ENCODE measurements at regions not wholly inside any gene's neighbourhood (a gene's known extent, or its start where the extent isn't known, plus 50 kb on each side); places are given as distances from the start of the nearest gene placed in this dataset.

GRCh38 chr16:26348095-26348494, 656.3 kb downstream of the HS3ST4 start:
- Histone ChIP-seq H3K27me3 (ENCODE audit: control insufficient read depth, insufficient read depth, low read length) (no peaks in the 10 kb centered on the region), H3K27ac (ENCODE audit: low read depth, low read length) (no peak overlapping the region), H3K9me3 (ENCODE audit: control insufficient read depth, insufficient read depth, low read length) (peaks cover 41% of the 10 kb centered on the region), H3K4me3 (ENCODE audit: low read depth, low read length) (no peak overlapping the region)
- TF ChIP-seq CTCF (IDR thresholded peaks at IDR 0.05; ENCODE audit: low read depth, low read length) = no peak
- ChIA-PET POLR2A (no interaction called here), CTCF (no interaction called here)
- no peak for DNase-seq (ENCODE audit: low read depth, low spot score)

- no peak overlapping the region for H3K4me3 ChIP-seq (ENCODE audit: low read depth, low read length)
- peaks cover 19% of the 10 kb centered on the region for H3K9me3 ChIP-seq (ENCODE audit: control insufficient read depth, insufficient read depth, low read length)
- H3K27ac ChIP-seq (ENCODE audit: low read depth, low read length) = no peak overlapping the region
- CTCF ChIA-PET = no interaction called here
- H3K27me3 ChIP-seq (ENCODE audit: control insufficient read depth, insufficient read depth, low read length) = no peaks in the 10 kb centered on the region
- no peak for DNase-seq (ENCODE audit: low read depth, low spot score)
- POLR2A ChIA-PET = no interaction called here
- TF ChIP-seq CTCF (IDR thresholded peaks at IDR 0.05; ENCODE audit: low read depth, low read length) = no peak
Observed at GRCh38 chr16:26360867-26361266, 669.1 kb downstream of the HS3ST4 start.

DNA sequence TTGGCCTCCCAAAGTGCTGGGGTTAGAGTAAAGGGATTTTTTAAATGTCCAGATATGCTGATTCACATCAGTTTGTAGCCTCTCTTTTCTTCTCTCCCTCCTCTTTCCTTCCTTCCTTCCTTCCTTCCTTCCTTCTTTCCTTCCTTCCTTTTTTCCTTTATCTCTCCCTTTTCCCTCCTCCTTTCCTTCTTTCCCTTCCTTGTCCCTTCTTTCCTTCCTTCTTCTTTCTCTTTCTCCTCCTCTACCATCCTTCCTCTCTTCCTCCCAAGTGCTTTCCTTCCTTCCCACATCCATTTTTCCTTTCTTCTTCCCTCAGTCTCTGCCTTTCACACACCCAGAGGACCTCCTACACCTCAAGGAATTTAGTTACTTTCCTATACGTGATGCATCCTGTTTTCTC, 671.8 kb downstream of the HS3ST4 start:
- Histone ChIP-seq H3K27me3 (ENCODE audit: control insufficient read depth, insufficient read depth, low read length) (no peaks in the 10 kb centered on the region), H3K27ac (ENCODE audit: low read depth, low read length) (no peak overlapping the region), H3K4me3 (ENCODE audit: low read depth, low read length) (no peak overlapping the region), H3K9me3 (ENCODE audit: control insufficient read depth, insufficient read depth, low read length) (peaks cover 14% of the 10 kb centered on the region)
- DNase-seq (ENCODE audit: low read depth, low spot score) = no peak
- no peak for TF ChIP-seq CTCF (IDR thresholded peaks at IDR 0.05; ENCODE audit: low read depth, low read length)
- CTCF ChIA-PET = no interaction called here
- POLR2A ChIA-PET = no interaction called here

DNA sequence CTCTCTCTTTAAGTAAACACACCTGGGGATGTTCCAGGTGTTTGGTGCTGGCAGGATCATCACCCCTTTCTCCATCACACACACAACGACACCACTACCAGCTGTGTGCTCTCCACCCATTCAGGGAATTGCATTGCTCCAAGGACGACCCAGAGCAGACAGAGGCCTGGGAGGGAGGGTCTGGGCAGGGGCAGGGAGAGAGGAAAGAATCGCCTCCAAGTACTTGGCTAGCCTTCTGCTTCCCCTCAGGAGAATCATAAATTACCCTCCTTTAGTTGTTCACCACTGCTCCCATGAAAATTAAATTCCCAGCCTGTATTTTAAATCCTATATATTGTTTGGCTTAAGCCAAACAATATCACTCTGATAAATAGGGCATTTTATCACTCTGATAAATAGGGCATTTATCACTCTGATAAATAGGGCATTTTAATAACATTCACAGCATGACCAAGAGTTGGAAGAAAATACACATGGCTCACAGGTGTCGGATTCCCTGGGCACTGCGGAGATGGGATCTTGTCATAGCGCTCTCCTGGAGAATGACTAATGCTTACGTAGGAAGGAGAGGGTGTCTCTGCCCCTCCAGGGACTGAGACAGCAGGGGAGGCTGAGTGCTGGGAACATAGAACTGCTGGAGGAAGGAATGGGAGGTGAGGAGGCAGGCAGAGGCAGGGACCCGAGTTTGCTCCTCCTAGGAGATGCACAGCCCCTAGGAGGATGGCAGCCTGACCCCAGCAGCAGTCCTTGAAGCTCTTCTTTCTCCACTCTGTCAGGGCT, 673.6 kb downstream of the HS3ST4 start:
- no peaks in the 10 kb centered on the region for H3K27me3 ChIP-seq (ENCODE audit: control insufficient read depth, insufficient read depth, low read length)
- CTCF ChIA-PET = no interaction called here
- no peak overlapping the region for H3K27ac ChIP-seq (ENCODE audit: low read depth, low read length)
- POLR2A ChIA-PET = no interaction called here
- DNase-seq (ENCODE audit: low read depth, low spot score) = no peak
- TF ChIP-seq CTCF (IDR thresholded peaks at IDR 0.05; ENCODE audit: low read depth, low read length) = no peak
- H3K9me3 ChIP-seq (ENCODE audit: control insufficient read depth, insufficient read depth, low read length) = peaks cover 9% of the 10 kb centered on the region
- no peak overlapping the region for H3K4me3 ChIP-seq (ENCODE audit: low read depth, low read length)

DNA sequence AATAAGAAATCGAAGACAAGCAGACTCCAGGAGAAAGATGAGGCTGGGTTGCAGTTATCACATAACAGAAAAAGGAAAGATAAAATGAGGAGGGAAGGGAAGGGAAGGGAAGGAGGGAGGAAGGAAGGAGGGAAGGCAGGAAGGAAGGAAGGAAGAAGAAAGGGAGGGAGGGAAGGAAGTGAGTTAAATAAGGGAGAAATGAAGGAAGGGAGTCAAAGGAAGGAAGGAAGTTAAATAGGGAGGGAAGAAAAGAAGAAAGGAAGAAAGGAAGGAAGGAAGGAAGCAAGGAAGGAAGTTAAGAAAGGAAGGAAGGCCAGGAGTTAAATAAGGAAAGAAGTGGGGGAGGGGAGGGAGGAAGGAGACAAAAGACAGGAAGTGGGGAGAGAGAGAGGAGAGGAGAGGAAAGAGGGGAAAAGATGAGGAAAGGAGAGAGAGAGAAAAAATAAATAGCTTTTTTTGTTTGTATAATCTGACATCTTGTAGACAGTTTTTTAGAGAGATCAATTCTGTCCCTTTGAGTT, 679.6 kb downstream of the HS3ST4 start:
- TF ChIP-seq CTCF (IDR thresholded peaks at IDR 0.05; ENCODE audit: low read depth, low read length) = no peak
- peaks cover 20% of the 10 kb centered on the region for H3K9me3 ChIP-seq (ENCODE audit: control insufficient read depth, insufficient read depth, low read length)
- H3K4me3 ChIP-seq (ENCODE audit: low read depth, low read length) = no peak overlapping the region
- ChIA-PET POLR2A (no interaction called here), CTCF (interaction anchor here (0.8 kb wide), 1 partner anchor 739 kb away, joined by 7 read pairs; no protein-coding TSS in a partner anchor)
- no peak overlapping the region for H3K27ac ChIP-seq (ENCODE audit: low read depth, low read length)
- no peak for DNase-seq (ENCODE audit: low read depth, low spot score)
- no peaks in the 10 kb centered on the region for H3K27me3 ChIP-seq (ENCODE audit: control insufficient read depth, insufficient read depth, low read length)
